LHCN-M2 (cell line): ENCODE measurements at regions not wholly inside any gene's neighbourhood (a gene's known extent, or its start where the extent isn't known, plus 50 kb on each side); places are given as distances from the start of the nearest gene placed in this dataset.
"Not testable (repeated sequence)": the region's sequence is repeated elsewhere in the genome, so short reads cannot be mapped to it uniquely, and the experiment has no call there.

Source experiments
- DNase-seq: peaks from one replicate; pipeline ENCODE4 v3.0.0-alpha.2; 2012; ENCODE audit warnings: low read depth

DNA sequence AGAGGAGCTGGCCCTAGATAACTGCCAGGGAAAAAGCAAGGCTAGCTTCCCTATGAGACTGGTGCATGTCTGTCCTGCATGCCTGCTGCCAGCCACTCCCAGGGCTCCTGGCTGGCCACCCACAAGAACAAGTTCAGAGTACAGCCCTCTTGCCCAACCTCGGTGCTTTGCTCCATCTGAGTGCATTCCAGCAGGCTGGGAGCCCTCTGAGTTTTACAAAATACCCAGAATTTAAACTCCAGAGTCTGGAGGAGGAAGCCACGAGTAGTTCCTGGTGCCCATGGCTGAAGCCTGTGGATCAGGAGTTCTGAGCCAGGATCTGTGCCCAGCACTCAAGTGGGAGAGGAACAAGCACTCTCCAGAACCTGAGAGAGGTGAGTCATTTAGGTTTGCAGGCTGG is 111.6 kb downstream of the MAGEE2 start:
- DNase-seq, result no peak

DNA sequence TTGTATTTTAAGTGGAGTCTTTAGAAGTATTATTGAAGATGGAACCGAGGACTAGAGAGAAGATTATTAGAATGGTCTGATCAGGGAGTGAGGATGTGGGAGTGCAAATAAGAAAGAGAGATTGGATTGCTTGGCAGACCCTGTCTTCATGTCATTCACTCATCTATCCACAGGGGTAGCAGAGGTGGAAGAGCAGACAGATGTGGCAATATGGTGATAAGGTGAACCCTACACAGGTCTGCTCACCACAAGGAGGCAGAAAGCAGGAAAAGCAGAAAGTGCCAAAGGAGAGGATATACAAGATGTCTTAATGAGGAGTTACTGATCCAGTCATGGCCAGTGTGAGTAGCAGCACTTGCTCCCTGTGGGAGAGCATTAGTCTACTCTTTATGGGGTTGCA is 129.4 kb downstream of the MAGEE2 start:
- DNase-seq, result no peak

DNA sequence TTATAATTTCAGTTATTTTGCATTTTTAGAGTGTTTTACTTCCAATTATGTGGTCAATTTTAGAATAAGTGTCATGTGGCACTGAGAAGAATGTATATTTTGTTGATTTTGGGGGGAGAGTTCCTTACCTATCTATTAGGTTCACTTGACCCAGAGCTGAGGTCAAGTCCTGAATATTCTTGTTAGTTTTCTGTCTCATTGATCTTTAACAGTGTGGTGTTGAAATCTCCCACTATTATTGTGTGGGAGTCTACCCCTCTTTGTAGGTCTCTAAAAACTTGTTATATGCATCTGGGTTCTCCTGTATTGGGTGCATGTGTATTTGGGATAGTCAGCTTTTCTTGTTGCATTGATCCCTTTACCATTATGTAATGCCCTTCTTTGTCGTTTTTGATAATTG is 127.0 kb upstream of the ZDHHC15 start:
- no peak for DNase-seq

DNA sequence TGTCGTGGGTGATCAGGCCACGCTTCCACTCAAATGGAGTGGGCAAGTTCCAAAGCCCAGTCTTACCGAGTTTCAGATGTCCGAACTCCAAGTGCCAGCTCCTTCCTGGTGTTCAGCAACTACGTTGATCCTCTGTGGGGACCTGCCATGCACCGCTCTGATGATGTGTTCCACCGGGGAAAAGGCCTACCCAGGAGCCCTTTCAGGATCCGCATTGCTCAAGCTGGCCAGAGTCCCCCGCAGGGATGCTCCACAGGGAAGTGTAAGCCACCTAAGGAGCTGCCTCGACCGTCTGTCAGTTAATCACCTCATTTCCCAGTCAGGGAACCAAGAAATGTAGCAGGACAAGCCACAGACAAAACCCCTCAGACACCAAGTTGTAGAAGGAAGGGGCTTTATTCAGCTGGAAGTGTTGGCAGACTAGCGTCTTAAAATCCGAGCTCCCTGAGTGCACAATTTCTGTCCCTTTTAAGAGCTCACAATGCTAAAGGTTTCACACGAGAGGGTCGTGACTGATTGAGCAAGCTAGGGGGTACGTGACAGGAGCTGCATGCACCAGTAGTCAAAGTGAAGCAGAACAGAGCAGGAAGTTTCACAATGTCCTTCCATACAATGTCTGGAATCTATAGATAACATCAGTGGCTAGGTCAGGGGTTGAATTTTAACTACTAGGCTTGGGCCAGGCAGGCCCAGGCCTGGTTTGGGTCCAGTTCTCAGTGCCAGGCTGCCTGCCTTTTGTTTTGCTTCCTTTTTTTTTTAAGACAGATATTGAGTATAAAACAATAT is 126.2 kb upstream of the ZDHHC15 start:
- no peak for DNase-seq

DNA sequence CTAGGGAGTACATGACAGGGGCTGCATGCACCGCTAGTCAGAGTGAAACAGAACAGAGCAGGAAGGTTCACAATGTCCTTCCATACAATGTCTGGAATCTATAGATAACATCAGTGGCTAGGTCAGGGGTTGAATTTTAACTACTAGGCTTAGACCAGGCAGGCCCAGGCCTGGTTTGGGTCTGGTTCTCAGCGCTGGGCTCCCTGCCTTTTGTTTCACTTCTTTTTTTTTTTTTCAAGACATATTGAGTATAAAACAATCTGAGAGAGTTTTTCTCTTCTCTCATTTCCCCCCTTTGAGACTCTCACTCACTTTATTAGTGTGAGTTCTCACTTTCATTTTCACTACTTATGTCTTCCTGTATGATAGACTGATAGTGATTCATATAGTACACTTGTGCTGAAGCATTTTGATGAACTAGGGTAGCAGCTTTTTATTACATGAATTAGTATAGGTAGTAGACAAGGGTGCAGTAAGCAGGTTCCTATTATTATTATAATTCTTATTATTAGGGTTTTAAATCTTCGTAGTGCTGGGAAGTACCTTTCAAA is 120.0 kb upstream of the ZDHHC15 start:
- no peak for DNase-seq

GRCh38 chrX:75638332-75638731 is 115.5 kb upstream of the ZDHHC15 start:
- no peak for DNase-seq

GRCh38 chrX:75625232-75625631 is 102.4 kb upstream of the ZDHHC15 start:
- no peak for DNase-seq

DNA sequence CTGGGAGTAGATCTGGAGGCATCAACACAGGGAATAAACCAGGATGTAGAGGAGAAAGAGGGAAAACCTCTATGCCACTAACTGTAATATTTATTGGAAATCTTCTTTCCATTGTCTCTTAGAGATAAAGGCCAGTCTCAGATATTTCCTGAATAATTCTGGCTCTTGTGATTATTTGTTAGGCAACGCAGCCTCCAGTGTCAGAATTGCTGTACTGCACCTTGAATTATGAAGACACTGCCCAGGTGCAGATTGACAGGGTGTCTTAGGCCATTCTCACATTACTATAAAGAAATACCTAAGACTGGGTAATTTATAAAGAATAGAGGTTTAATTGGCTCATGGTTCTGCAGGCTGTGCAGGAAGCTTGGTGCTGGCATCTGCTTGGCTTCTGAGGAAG is 100.7 kb upstream of the ZDHHC15 start:
- no peak for DNase-seq

DNA sequence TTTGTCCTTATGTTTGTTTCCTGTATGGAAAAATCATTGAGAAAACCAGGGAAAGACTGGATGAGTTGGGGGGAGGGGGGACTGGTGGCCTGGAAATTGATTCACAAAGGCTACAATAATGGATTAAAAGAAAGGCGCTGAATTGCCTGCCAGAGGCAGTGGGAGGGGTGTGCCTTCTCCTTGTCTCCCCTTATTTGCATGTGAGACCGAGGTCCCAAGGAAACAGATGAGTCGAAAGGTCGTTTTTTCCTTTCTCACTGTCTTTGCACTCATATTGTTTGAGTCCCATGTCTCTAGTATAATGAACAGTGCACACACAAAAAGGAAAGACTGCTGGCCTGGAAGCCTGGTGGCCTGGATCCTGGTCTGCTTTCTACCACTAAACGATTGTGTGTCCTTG is 86.6 kb upstream of the ZDHHC15 start:
- DNase-seq, result no peak

- DNase-seq, result peak; percentile 23
These were observed 81.0 kb upstream of the ZDHHC15 start for GRCh38 chrX:75603833-75604232.

DNA sequence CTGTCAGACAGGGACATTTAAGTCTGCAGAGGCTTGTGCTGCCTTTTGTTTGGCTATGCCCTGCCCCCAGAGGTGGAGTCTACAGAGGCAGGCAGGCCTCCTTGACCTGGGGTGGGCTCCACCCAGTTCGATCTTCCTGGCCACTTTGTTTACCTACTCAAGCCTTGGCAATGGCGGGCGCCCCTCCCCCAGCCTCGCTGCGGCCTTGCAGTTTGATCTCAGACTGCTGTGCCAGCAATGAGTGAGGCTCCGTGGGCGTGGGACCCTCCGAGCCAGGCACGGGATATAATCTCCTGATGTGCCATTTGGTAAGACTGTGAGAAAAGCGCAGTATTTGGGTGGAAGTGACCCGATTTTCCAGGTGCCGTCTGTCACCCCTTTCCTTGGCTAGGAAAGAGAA is 79.2 kb upstream of the ZDHHC15 start:
- DNase-seq, result not testable (repeated sequence)

DNA sequence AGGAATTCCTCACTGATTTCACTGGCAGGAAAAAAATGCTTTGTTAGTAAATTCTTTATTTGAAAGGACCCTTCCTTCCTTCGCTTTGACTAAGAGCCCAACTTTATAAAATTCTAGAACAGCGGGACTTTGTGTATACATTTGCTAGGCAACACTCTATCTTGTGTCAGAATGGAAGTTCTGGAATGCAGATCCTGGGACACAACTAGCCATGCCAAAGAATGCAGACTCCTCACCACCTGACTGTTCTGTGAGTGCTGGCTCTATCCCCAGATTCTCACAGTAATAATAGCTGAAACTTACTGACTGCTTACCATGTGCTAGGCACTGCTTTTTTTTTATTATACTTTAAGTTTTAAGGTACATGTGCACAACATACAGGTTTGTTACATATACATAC is 73.3 kb upstream of the ZDHHC15 start:
- no peak for DNase-seq

DNA sequence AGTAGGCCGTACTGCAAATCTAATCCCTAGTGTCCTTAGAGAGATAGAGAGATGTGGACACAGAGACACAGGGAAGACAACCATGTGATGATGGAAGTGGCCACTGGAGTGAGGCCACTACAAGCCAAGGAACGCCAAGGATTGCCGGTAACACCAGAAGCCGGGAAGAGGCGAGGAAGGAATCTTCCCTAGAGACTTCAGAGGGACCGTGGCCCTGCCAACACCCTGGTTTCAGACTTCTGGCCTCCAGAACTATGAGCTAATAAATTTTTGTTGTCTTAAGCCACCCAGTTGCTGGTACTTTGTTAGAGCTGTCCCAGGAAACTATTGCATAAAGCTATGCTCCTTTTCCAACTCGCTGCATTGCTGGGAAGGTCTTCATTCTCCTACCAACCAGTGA is 70.3 kb upstream of the ZDHHC15 start:
- DNase-seq, result not testable (repeated sequence)

GRCh38 chrX:75582511-75582910 is 59.7 kb upstream of the ZDHHC15 start:
- DNase-seq, result no peak
